NCI-H2081 treated with DMSO at 0.1 percent for 48 hours (cell line): ENCODE measurements at regions not wholly inside any gene's neighbourhood (a gene's known extent, or its start where the extent isn't known, plus 50 kb on each side); places are given as distances from the start of the nearest gene placed in this dataset.

ENCODE experiments used
- DNase-seq: peaks from one replicate; lab custom pipeline; 2025; lab: John Stamatoyannopoulos, UW

DNA sequence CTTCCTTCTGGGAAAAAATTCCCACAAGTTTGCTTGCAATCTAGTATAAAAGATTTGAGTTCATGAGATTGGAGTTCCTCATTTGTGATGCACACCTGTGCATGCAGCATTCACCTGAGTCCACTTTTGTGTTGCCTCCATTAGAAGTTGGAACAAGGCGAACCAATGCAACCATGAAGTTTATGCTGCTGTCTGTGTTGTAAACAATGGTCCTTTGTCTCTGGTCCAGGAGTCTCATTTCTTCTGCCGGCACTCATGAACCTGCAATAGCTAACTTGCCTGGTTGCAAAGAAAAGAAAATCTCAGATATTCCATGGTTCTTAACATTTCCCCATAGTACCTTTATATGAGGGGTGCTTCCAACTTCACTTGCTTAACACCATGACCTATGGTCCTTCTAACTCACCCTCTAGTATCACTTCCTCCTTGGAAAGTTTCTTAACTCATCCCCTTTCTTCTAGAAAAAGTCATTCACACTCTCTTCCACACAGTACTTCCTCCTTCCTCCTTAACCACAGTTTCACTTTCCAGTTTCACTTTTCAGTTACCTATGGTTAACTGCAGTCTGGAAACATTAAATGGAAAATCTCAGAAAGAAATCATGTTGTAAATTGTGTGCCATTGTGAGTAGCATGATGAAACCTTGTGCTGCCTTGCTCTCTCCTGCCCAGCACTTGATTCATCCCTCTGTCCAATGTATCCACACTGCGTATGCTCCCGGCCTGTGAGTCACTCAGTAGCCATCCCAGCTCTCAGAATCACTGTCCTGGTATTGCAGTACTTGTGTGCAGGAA, 128.8 kb upstream of the TRIB2 start:
- no peak for DNase-seq

DNA sequence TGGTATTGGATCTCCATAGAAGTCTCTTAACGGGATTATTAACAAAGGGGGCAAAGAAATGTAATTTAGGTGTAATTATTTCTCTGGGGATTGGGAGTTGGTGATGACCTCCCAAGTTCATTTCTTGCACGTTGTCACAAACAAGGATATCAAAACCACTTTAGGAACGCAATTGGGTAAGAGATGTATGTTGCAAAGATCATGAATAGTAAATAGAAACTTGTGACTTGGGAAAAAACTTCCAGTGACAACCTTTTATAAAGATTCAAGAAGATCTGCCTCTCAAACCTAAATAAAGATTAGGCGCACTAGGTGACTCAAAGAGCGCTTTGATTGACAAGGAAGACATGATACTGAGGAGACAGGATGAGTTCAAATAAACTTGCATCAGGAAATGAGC, 127.8 kb upstream of the TRIB2 start:
- no peak for DNase-seq

DNA sequence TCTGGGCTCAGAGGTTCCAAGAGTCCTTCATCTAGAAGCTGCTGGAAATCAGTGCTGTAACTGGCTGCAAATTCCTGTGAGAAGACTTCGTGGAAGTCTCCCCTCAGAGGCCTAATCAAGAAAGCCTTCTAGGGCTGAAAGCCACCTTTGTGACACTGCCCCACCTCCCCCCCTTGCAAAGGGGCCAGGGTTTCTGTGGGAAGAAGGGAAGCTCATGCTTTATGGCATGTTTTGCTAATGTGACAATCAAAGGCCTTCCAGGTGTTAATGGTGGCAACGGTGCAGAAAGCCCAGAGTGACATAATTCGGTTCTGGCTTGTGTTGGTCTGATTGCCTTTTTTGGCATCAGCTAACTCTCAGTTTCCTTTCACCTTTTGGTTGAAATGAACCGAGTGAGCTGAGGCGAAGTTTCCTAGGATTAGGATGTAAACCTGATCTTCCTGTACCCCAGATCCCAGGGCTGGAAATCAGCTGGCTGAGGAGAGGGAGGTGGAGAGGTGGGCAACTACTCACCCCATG, 126.9 kb upstream of the TRIB2 start:
- DNase-seq, result no peak

DNA sequence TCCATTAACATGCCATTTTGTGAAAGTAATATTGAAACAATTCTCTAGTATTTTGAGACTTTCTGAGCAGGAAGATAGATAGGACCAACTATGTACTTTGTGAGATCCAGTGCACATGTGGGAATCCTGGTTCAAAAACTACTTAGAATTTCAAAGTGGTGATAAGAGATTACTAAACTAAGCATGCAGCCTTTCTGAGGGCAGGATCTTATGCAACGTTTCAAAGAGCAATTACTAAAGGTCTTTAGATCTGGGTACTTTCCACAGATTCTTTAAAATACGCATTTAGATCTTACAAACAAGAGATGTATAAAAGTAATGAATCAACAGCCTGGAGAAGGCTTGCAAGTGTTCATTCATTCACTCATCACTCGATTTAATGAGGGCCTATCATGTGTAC, 124.4 kb upstream of the TRIB2 start:
- DNase-seq, result no peak

DNA sequence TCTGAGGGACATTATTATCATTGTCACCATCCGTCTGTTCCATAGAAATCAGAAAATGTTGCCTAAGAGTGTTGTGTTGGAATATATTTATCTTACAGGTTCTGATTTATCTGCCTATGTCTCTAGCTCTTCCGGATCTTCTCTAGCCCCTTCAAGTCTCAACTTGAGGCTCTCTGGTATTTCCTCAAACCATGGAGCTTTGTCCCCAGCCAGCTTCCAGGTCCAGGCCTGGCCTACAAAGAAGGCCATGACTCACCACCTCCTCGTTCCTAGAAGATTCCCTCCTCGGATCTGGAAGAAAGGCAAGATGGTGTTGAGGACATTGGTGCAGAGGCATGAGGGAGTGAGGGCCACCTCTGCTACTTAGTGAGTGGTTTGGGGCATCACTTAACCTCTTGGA, 122.1 kb upstream of the TRIB2 start:
- DNase-seq, result no peak

DNA sequence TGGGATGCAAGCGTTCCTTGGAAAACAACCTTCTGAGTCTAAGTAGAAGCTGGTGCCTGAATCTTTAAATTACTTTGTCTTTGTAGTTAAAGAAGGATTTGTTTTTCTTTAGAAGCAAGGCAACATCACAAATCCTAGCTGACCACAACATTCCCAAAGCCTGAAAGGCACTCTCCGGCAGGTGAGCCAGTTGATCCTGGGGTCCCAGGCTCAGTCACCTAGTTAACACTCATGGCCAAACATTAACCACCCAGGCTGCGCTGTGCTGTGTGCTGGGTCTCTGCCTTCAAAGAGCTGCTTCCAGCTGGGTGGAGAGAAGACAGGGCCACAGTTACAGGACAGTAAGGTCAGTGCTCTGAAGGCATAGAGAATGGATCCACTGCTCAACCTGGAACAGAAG, 120.0 kb upstream of the TRIB2 start:
- no peak for DNase-seq

DNA sequence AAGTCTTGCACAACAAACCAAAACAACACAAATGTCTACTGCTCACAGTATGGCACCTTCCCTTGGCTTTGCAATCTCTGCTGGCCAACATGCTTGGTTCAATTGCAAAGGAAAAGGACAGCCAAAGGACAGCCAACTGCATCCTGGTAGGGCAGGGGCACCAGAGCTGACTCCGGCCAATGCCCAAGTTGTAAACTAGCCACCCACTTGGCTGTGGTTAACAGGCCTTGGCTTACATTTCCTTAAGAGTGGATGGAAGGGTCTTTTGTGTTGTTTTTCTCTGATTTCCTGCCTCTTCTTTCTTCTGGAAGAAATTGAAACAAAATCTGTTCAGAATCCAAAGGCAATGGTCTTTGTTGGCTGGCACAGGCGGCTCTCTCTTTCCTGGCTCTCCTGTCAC, 119.1 kb upstream of the TRIB2 start:
- no peak for DNase-seq

DNA sequence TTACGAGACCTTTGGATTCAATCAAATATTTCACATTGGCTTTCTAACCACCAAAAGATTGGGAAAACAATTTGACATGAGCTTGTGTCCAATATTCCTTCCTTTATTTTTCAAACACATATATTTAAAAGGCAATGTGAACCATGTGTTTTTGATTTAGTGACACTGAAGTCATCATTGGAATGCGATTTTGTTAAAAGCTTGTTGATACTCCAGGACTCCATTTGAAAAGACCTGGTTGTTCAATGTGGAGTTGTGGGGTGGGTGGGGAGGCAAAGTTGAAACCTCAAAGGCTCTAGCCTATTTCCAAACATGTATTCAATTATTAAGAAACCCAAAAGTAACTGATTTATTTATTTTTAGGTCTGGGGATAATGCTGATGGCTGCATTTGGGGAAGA, 114.1 kb upstream of the TRIB2 start:
- DNase-seq, result no peak

DNA sequence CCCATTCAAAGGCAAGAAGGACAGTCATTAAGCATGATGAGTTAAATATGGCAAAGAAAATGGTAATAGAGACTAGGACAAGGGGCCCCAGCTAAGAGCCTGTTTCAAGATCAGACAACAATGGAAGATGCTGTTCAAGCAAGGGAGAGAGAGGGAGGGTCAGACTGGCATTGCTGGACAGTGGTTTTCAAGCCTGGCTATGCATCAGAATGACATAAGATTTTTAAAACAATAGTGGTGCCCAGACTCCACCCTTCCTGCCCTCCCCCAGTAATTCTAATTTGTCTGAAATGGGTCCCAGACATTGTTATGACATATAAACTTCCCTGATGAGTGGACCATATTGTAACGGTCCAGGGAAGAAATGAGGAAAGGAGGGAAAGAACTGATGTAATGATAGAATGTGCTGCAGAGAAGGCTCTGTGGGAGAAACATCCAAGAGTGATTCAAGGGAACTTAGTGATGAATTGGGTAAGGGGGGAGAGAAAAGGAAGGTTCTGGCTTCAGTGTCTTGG, 112.9 kb upstream of the TRIB2 start:
- DNase-seq, result no peak

DNA sequence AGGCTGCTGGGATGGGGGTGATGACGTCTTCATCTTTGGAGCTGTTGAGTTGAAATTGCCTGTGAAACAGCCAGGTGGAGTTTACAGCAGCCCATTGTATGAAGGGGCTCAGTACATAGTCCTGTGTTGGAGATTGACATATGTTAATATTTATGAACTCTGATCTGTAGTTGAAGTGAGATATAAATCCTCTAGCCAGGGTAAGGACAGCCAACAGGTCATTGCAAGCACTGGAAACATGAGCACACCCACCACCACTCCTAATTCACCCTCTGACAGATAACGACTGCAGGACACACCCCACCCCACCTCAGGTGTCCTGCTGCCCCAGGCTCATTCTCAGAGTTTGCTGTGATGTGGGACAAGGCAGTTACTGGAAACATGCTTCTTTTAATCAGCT, 112.4 kb upstream of the TRIB2 start:
- DNase-seq, result no peak

DNA sequence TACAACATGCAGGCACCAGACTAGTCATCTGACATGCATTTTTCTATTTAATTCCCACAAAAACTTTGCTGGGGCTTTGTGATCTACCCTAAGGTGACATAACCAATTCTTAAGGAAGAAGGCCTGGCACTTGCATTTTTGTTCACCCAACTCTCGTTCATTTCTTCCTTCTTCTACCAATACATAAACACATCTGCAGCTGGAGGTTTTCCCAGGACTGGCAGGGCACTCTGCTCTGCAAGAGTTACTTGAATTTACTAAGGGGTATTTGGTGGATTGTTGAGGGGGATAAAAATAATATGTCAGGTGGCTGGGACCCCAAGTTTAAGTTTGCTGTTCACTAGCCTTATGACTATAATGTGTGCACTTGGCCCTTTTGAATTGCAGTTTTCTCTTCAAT, 111.4 kb upstream of the TRIB2 start:
- no peak for DNase-seq

DNA sequence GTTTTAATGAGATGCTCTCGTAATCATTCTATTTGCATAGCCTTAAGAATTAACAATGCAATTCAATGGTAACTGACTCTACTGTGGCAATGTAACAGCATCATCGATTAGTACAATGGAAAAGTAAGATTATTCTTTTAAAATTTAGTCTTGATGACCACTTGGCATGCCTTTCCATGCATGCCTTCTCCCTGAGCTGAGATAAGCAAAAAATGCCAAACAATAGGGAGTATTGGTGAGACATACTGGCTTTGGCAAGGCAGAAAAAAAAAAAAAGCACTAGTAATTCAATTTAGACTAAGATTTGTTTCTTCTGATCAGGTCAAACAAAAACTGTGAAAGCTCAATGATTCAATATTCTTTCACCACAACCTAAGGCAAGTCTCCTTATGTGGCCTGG, 110.8 kb upstream of the TRIB2 start:
- no peak for DNase-seq

DNA sequence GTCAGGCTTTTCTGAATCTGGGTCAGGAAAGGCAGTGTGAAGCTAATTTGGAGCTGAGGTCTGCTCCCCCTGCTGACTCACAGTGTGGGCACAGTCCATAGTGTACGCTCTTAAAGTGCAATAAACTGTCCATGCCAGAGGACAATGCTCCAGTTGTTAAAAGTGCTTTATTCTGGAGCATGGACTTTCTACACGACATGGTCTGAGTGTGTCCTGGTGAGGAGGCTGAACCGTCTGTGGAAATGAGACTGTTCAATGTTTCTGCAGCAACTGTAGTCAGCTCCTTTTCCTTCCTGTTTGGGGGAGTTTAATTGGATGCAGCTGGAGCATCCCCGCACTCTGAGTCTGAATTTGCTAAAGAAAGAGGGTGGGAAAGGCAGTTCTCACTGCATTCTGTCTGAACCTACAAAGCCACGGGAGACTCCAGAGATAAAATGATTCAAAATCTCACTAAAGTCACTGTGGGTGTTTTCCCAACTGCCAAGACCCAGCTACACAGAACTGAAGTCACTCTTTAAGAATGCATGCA, 110.2 kb upstream of the TRIB2 start:
- DNase-seq, result no peak

DNA sequence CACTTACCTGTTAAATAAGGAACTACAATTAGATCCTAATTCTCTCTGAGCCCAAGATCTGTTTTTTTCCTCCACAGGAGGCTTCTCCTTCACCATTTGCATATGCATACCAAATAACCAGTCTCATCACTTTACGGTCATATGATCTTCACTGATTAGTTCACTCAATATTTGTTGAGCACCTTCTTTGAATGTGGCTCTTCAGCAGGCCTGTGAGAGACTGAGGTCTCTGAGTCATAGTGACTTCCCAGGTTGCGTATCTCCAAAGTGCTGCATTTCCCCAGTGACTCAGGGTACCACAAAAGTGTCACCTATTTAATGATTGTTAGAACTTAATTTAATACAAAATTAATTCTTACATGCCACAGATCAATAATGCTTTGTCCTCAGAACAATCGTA, 108.8 kb upstream of the TRIB2 start:
- no peak for DNase-seq

DNA sequence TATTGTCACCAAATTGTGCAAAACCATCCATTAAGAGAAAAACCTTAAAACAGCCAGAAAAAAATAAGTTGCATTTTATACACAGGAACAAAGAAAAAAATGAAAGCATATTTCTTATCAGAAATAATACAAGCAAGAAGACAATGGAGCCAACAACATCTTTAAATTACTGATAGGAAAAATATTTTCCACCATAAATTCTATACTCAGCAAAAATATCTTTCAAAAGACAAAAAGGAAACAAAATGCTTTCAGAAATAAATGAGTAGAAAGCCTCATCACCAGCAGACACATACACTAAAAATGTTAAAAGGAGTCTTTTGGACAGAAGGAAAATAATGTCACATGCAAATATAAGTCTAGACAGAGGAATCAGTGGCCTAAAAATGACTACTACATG, 106.4 kb upstream of the TRIB2 start:
- no peak for DNase-seq

DNA sequence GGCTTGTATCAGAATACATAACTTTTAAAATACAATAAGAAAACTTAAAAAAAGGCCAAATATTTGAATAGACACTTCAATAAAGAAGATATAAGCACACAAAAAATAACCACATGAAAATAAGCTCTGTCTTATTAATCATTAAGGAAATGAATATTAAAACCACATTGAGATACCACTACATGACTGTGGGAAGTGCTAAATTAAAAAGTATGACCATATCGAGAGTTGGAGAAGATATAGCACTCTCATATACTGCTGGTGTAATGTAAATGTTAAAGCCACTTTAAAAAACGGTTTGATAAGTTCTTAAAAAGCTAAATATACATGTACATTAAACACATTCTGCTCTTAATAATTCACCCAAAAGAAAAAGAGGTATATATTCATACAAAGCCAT, 104.6 kb upstream of the TRIB2 start:
- no peak for DNase-seq

DNA sequence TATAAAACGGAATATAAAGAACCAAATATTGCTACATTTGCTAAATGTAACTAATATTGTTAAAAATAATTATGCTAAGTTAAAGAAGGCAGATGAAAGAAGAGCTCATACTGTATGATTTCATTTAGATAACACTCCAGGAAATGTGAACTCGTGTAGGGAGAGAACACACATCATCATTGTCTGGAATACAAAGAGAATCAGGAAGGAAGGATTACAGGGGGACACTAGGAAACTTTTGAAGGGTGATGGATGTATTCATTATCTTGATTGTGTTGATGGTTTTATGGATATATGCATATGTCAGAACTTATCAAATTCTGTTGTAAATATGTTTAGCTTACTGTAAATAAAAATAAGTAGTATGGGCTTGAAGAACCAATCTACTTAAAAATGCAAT, 104.1 kb upstream of the TRIB2 start:
- no peak for DNase-seq

DNA sequence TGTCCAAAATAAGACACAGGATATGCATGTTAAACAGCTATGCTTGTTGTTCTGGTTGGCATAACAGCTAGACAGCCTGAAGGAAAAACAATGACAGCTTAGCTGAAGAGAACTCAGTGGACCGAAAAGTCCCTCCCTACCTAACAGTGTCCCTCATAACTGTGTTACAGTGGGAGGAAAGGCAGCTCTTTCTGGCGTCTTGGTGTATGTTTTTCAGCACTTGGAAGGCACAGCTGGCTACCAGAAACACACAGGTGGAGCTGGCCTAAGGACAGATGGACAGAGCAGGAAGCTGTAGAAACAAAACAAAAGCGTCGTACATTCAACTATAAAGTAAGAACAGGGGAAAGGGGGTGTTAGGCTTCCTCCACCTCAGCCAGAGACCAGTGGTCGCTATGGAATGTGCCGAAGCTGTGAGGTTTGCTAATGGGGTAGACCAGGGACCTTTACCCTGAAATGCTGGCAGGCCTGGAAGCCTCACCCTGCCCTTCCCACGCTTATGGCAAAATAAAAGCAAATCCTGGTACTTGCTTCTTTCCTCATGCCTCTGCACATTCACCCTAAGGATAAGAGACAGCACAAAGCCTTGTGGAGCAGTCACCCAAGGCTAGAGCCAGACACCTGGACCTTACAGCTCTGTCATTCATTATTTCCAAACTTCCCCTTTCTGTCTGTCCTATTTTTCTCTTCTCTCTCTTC, 103.5 kb upstream of the TRIB2 start:
- no peak for DNase-seq

DNA sequence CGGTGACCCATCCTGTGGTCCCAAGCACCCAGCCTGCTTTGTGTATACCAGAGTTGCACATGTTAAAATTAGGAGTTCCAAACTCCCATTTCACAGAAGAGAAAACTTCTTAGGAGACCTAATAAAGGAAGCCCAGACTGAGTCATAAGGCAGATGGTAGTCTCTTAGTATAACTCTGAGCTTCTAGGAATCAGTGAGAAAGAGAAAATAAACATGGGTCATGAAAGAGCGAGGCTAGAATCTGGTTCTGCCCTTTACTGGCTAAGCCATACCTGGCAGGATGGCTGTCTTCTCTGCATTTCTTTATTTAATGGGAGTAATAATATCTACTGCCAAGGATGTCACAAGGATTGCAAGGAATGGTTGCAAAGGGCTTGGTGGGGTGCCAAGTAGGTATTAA, 101.2 kb upstream of the TRIB2 start:
- DNase-seq, result no peak

DNA sequence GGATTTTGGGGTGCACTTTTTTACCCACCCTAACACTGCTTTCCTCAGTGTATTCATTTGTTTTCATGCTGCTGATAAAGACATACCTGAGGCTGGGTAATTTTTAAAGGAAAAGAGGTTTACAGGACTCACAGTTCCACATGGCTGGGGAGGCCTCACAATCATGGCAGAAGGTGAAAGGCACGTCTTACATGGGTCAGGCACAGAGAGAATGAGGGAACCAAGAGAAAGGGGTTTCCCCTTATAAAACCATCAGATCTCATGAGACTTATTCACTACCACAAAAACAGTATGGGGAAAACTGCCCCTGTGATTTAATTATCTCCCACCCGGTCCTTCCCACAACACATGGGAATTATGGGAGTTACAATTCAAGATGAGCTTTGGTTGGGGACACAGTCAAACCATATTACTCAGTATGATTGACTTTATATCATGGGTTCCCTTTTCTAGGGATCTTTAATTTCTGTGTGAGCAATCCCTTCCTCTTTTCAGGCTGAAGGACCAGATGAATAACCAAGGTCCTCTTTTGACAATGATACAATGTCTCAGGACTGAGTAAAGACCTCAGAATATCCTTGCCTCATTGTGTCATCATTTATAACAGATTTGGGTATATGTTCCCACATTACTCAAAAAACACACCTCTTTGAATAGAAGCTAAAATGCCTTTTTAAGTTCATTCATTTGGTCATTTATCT, 100.1 kb upstream of the TRIB2 start:
- no peak for DNase-seq

DNA sequence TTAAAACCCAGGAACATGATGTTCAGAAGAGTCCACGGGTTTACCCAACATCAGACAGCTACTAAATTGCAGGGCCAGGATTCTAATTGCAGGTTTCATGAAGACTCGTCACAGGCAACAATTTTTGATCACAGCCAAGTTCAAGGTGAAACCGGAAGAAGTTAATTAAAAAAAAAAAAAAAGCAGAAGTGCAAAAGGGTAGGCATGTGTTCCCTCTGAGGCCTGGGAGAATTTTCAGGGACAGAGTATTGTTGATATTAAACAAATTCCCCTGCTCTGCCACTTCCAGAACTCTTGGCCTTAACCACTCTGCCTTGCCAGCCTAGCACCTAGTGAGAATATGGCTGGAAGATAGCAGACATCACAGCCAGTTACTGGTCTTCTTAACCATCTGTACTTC, 99.4 kb upstream of the TRIB2 start:
- DNase-seq, result no peak

DNA sequence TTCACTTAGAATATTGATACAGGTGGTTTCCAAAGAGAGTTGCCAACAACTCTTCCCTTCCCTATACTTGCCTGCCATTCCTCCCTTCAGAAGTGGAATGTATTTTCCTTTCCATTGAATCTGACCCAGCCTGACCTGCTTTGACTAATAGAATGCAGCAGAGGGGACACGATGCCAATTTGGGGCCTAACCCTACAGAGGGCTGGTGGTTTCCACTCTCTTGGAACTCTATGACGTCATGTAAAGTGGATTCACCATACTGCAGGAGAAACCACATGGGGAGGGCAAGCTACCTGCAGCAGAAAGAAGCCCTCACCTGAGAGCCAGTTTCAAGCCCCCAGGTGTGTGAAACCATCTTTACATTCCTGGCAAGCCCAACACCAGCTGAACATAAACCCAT, 98.9 kb upstream of the TRIB2 start:
- no peak for DNase-seq

DNA sequence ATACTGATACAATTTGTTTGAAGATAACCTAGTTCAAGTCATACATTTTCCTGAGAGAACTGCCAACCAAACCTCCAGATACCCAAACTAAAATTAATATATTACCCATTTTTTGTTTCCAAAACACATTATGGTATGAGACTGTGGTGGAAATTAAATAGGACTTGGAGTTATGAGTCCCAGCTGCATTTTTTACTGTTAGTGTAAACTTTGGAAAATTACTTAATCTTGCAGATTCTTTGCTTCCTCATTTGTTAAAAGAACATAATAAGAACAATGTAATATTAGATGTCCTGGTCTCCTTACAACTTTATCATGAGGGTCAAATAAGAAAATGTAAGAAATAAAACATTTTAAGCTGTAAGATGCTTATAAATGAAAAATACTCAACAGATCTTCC, 98.2 kb upstream of the TRIB2 start:
- no peak for DNase-seq
